PC-9 (cell line): ENCODE measurements at regions not wholly inside any gene's neighbourhood (a gene's known extent, or its start where the extent isn't known, plus 50 kb on each side); places are given as distances from the start of the nearest gene placed in this dataset.

Experiments used
- EZH2 ChIP-seq: fragments of 200-600 bp; sonication (generic); IDR thresholded peaks from 2 replicates; pipeline ENCODE4 v1.8.0; 2017; ENCODE audit warnings: antibody characterized with exemption, low read depth
- TF ChIP-seq, protein P1 (sequence below): fragments of 200-600 bp; sonication (generic); conservative IDR thresholded peaks from 2 replicates; pipeline ENCODE4 v1.6.1; 2017; ENCODE audit warnings: mixed run types, antibody characterized with exemption, mild to moderate bottlenecking, moderate library complexity

- TF ChIP-seq, protein P1, sequence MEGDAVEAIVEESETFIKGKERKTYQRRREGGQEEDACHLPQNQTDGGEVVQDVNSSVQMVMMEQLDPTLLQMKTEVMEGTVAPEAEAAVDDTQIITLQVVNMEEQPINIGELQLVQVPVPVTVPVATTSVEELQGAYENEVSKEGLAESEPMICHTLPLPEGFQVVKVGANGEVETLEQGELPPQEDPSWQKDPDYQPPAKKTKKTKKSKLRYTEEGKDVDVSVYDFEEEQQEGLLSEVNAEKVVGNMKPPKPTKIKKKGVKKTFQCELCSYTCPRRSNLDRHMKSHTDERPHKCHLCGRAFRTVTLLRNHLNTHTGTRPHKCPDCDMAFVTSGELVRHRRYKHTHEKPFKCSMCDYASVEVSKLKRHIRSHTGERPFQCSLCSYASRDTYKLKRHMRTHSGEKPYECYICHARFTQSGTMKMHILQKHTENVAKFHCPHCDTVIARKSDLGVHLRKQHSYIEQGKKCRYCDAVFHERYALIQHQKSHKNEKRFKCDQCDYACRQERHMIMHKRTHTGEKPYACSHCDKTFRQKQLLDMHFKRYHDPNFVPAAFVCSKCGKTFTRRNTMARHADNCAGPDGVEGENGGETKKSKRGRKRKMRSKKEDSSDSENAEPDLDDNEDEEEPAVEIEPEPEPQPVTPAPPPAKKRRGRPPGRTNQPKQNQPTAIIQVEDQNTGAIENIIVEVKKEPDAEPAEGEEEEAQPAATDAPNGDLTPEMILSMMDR: no peak
- TF ChIP-seq EZH2: no peak
These were observed 1666.9 kb upstream of the CELF4 start for GRCh38 chr18:39232490-39232889.
